Astrocyte (in vitro differentiated cells and primary cell): ENCODE measurements at regions not wholly inside any gene's neighbourhood (a gene's known extent, or its start where the extent isn't known, plus 50 kb on each side); places are given as distances from the start of the nearest gene placed in this dataset.

ENCODE experiments used
- CTCF ChIP-seq: IDR thresholded peaks from 2 replicates; pipeline ENCODE4 v1.5.1; 2011; ENCODE audit warnings: low read depth, mild to moderate bottlenecking, inconsistent platforms, low read length, moderate library complexity; ENCODE audit not compliant: insufficient read depth
- EZH2 ChIP-seq: IDR thresholded peaks from 2 replicates; pipeline ENCODE4 v1.6.1; 2012; ENCODE audit warnings: mild to moderate bottlenecking, low read length, inconsistent platforms; ENCODE audit not compliant: insufficient read depth

GRCh38 chr14:22334627-22335026 lies 254.4 kb downstream of the DAD1 start:
- TF ChIP-seq CTCF (no peak), EZH2 (no peak)
